KMS-11 (cell line): ENCODE measurements at regions not wholly inside any gene's neighbourhood (a gene's known extent, or its start where the extent isn't known, plus 50 kb on each side); places are given as distances from the start of the nearest gene placed in this dataset.

ENCODE experiments used
- H2AFZ ChIP-seq: fragments of 200-600 bp; sonication (generic); 2 replicates; pipeline ENCODE4 v1.6.1; 2016; ENCODE audit warnings: antibody characterized with exemption, mixed run types, low read depth
- H3K27ac ChIP-seq: fragments of 200-600 bp; sonication (generic); 2 replicates; pipeline ENCODE4 v1.6.1; 2016; ENCODE audit warnings: mild to moderate bottlenecking, mixed run types
- H3K27me3 ChIP-seq: fragments of 200-600 bp; sonication (generic); 2 replicates; pipeline ENCODE4 v1.6.1; 2017; ENCODE audit warnings: mild to moderate bottlenecking, low read depth, mixed run types, moderate library complexity; ENCODE audit not compliant: insufficient read depth
- H3K36me3 ChIP-seq: fragments of 200-600 bp; sonication (generic); 2 replicates; pipeline ENCODE4 v1.6.1; 2017; ENCODE audit warnings: mild to moderate bottlenecking, mixed run types; ENCODE audit not compliant: insufficient read depth
- H3K4me1 ChIP-seq: fragments of 200-600 bp; sonication (generic); 2 replicates; pipeline ENCODE4 v1.6.1; 2016; ENCODE audit warnings: mild to moderate bottlenecking, low read depth, mixed run types; ENCODE audit not compliant: poor library complexity, severe bottlenecking
- H3K4me2 ChIP-seq: fragments of 200-600 bp; sonication (generic); 2 replicates; pipeline ENCODE4 v1.7.0; 2016; ENCODE audit warnings: mild to moderate bottlenecking, mixed run types
- H3K4me3 ChIP-seq: fragments of 200-600 bp; sonication (generic); IDR thresholded peaks from 2 replicates; pipeline ENCODE4 v1.6.1; 2017; ENCODE audit warnings: low read depth, low read length, mixed read lengths; ENCODE audit not compliant: insufficient read depth
- H3K79me2 ChIP-seq: fragments of 200-600 bp; sonication (generic); 2 replicates; pipeline ENCODE4 v1.6.1; 2016; ENCODE audit warnings: low read depth, mixed run types; ENCODE audit not compliant: insufficient read depth
- H3K9ac ChIP-seq: fragments of 200-600 bp; sonication (generic); 2 replicates; pipeline ENCODE4 v1.6.1; 2016; ENCODE audit warnings: mild to moderate bottlenecking, mixed run types
- H4K20me1 ChIP-seq: fragments of 200-600 bp; sonication (generic); 2 replicates; pipeline ENCODE4 v1.6.1; 2016; ENCODE audit warnings: mild to moderate bottlenecking, mixed run types; ENCODE audit not compliant: insufficient read depth
- CTCF ChIP-seq: fragments of 200-600 bp; sonication (generic); conservative IDR thresholded peaks from 2 replicates; pipeline ENCODE4 v1.6.1; 2017; ENCODE audit warnings: low read depth, mild to moderate bottlenecking, antibody characterized with exemption, low read length, moderate library complexity, mixed read lengths

- no peak for TF ChIP-seq CTCF
- no peak overlapping the region for H3K27ac ChIP-seq
- no peak overlapping the region for H3K9ac ChIP-seq
- no peak overlapping the region for H2AFZ ChIP-seq
- H3K79me2 ChIP-seq = no peaks in the 10 kb centered on the region
- no peaks in the 10 kb centered on the region for H3K36me3 ChIP-seq
- H3K27me3 ChIP-seq = no peaks in the 10 kb centered on the region
- peaks cover 17% of the 10 kb centered on the region for H3K4me1 ChIP-seq
- H3K4me2 ChIP-seq = no peak overlapping the region
- no peaks in the 10 kb centered on the region for H4K20me1 ChIP-seq
- no peak overlapping the region for H3K4me3 ChIP-seq
Observed at GRCh38 chr2:144706647-144707046, 186.7 kb upstream of the ZEB2 start.

GRCh38 chr2:144705328-144706245 lies 185.7 kb upstream of the ZEB2 start:
- Histone ChIP-seq H3K79me2 (no peaks in the 10 kb centered on the region), H3K9ac (no peak overlapping the region), H4K20me1 (no peaks in the 10 kb centered on the region), H2AFZ (no peak overlapping the region), H3K4me3 (no peak overlapping the region), H3K36me3 (no peaks in the 10 kb centered on the region), H3K4me2 (no peak overlapping the region), H3K27ac (no peak overlapping the region), H3K4me1 (peaks cover 17% of the 10 kb centered on the region), H3K27me3 (no peaks in the 10 kb centered on the region)
- TF ChIP-seq CTCF = no peak

GRCh38 chr2:144704709-144705095 lies 184.8 kb upstream of the ZEB2 start:
- Histone ChIP-seq H3K4me1 (peaks cover 17% of the 10 kb centered on the region), H3K27ac (no peak overlapping the region), H3K27me3 (no peaks in the 10 kb centered on the region), H3K36me3 (no peaks in the 10 kb centered on the region), H3K79me2 (no peaks in the 10 kb centered on the region), H3K4me3 (no peak overlapping the region), H3K9ac (no peak overlapping the region), H4K20me1 (no peaks in the 10 kb centered on the region), H2AFZ (no peak overlapping the region), H3K4me2 (no peak overlapping the region)
- TF ChIP-seq CTCF = no peak

- Histone ChIP-seq H3K79me2 (no peaks in the 10 kb centered on the region), H3K4me3 (no peak overlapping the region), H3K4me1 (peaks cover 17% of the 10 kb centered on the region), H3K4me2 (peak overlapping the region; percentile 13; the same call in 1 of the 2 replicates), H3K27ac (no peak overlapping the region), H3K36me3 (no peaks in the 10 kb centered on the region), H3K27me3 (no peaks in the 10 kb centered on the region), H2AFZ (no peak overlapping the region), H3K9ac (no peak overlapping the region), H4K20me1 (no peaks in the 10 kb centered on the region)
- no peak for TF ChIP-seq CTCF
Observed at GRCh38 chr2:144703852-144704708, 184.2 kb upstream of the ZEB2 start.
